GM12878 (cell line): ENCODE measurements at regions not wholly inside any gene's neighbourhood (a gene's known extent, or its start where the extent isn't known, plus 50 kb on each side); places are given as distances from the start of the nearest gene placed in this dataset.

ENCODE experiments used
- ATAC-seq: fragments of 200-7000 bp; cut with Tn5 transposase; 3 replicates; pipeline ENCODE4 v1.9.1; 2020; ENCODE audit warnings: mild to moderate bottlenecking, moderate library complexity
- BruUV-seq: library from RNA; stranded (reverse); fragments of 400-500 nt; replicated peaks from 2 replicates; lab custom pipeline; 2021; lab: Mats Ljungman, UMichigan
- CTCF ChIA-PET: fragments of 300-600 bp; sonication (Branson Sonifier 250); formaldehyde crosslinking; extraction: SDS; loops from one replicate; lab custom pipeline; 2021; ENCODE audit warnings: inconsistent platforms; lab: Yijun Ruan, JAX
- POLR2A ChIA-PET: fragments of 350-600 bp; formaldehyde crosslinking; extraction: SDS; loops from one replicate; lab custom pipeline; 2021; ENCODE audit warnings: inconsistent platforms; lab: Charles Lee
- RAD21 ChIA-PET: fragments of 300-600 bp; sonication (Branson Sonifier 250); formaldehyde crosslinking; loops from one replicate; lab custom pipeline; 2023; ENCODE audit warnings: antibody characterized with exemption; ENCODE audit not compliant: unreplicated experiment; lab: Charles Lee
- SMC1A ChIA-PET: fragments of 300-600 bp; sonication (Branson Sonifier 250); formaldehyde crosslinking; loops from one replicate; lab custom pipeline; 2023; ENCODE audit not compliant: unreplicated experiment, uncharacterized antibody; lab: Charles Lee
- DNase-seq: peaks from one replicate; pipeline ENCODE4 v3.0.0-alpha.2; 2011; ENCODE audit warnings: low read depth, low spot score
- FAIRE-seq: peaks from 3 replicates; lab custom pipeline; 2011; peaks lifted over from hg19 to GRCh38; lab: Jason Lieb, UNC
- H2AFZ ChIP-seq: 2 replicates; pipeline ENCODE4 v1.6.0; 2011; ENCODE audit warnings: low read depth, low read length, control low read depth; ENCODE audit not compliant: control insufficient read depth
- H3K27ac ChIP-seq: 2 replicates; pipeline ENCODE4 v1.5.1; 2011; ENCODE audit warnings: control low read depth; ENCODE audit not compliant: control insufficient read depth, insufficient read depth
- H3K27me3 ChIP-seq, 2 experiments: replicated peaks in 1 of 2; 2 replicates each; pipeline versions ENCODE4 v1.6.0 to v1.6.1; 2011; ENCODE audit warnings: low read length in 1 of 2; ENCODE audit not compliant: control insufficient read depth in 2 of 2, insufficient read depth in 2 of 2
- H3K36me3 ChIP-seq, 2 experiments: 2 replicates each; pipeline ENCODE4 v1.5.1; 2011; ENCODE audit warnings: low read length in 1 of 2; ENCODE audit not compliant: control insufficient read depth in 2 of 2, insufficient read depth in 2 of 2
- H3K4me1 ChIP-seq: 2 replicates; pipeline ENCODE4 v1.6.1; 2011; ENCODE audit warnings: mild to moderate bottlenecking, low read length, moderate library complexity, mixed read lengths; ENCODE audit not compliant: control insufficient read depth, insufficient read depth
- H3K4me2 ChIP-seq: 2 replicates; pipeline ENCODE4 v1.6.0; 2011; ENCODE audit warnings: control low read depth; ENCODE audit not compliant: control insufficient read depth, insufficient read depth
- H3K4me3 ChIP-seq: fragments of 200-600 bp; sonication (generic); 2 replicates; pipeline ENCODE4 v1.5.1; 2016
- H3K79me2 ChIP-seq: 2 replicates; pipeline ENCODE4 v1.6.0; 2011; ENCODE audit warnings: low read length; ENCODE audit not compliant: control insufficient read depth, insufficient read depth
- H3K9ac ChIP-seq: 2 replicates; pipeline ENCODE4 v1.8.0; 2011; ENCODE audit warnings: low read length, control low read depth, mixed read lengths; ENCODE audit not compliant: control insufficient read depth, insufficient read depth
- H3K9me3 ChIP-seq: replicated peaks from 3 replicates; pipeline ENCODE4 v1.5.1; 2011; ENCODE audit warnings: mild to moderate bottlenecking, low read length; ENCODE audit not compliant: control insufficient read depth, insufficient read depth
- H4K20me1 ChIP-seq: 2 replicates; pipeline ENCODE4 v1.6.0; 2011; ENCODE audit not compliant: control insufficient read depth, insufficient read depth
- MTA3 ChIP-seq: IDR thresholded peaks from 2 replicates; pipeline ENCODE4 v1.6.1; 2012; ENCODE audit warnings: low read length, inconsistent platforms, borderline replicate concordance
- PRDM15 ChIP-seq: fragments of 450-650 bp; formaldehyde crosslinking; IDR thresholded peaks from 2 replicates; pipeline ENCODE4 v1.4.0; 2020; ENCODE audit warnings: mild to moderate bottlenecking, moderate library complexity
- RFX5 ChIP-seq: IDR thresholded peaks from 2 replicates; pipeline ENCODE4 v1.6.1; 2011; ENCODE audit warnings: low read depth, low read length, improper control_type of control experiment
- SP1 ChIP-seq: IDR thresholded peaks from one replicate; pipeline ENCODE4 v1.6.1; 2011; ENCODE audit warnings: low read depth, low read length
- ZBED1 ChIP-seq: IDR thresholded peaks from 2 replicates; pipeline ENCODE4 v1.6.1; 2016; ENCODE audit warnings: borderline replicate concordance
- WGBS: methylation state at CpG from one replicate; pipeline ENCODE4 v1.1.6; 2016; ENCODE audit warnings: low lambda C conversion rate; ENCODE audit not compliant: insufficient replicate concordance, insufficient coverage; ENCODE audit errors: missing lambda C conversion rate; 5-methylcytosine and 5-hydroxymethylcytosine counted together
- in situ Hi-C: fragments of 300-500 bp; cut with MboI; formaldehyde crosslinking; loops from 9 replicates; pipeline ENCODE4 v1.14.3; 2018; ENCODE audit warnings: mixed read lengths
- intact Hi-C: fragments of 100-400 bp; cut with micrococcal nuclease; formaldehyde crosslinking; loops from one replicate; pipeline ENCODE4 v1.14.2; 2022; ENCODE audit not compliant: unreplicated experiment

GRCh38 chr14:101022916-101023435 is 119.5 kb upstream of the RTL1 start:
- Histone ChIP-seq H3K27ac (no peak overlapping the region), H2AFZ (no peak overlapping the region), H4K20me1 (no peaks in the 10 kb centered on the region), H3K9me3 (no peaks in the 10 kb centered on the region; the same call in 2 of the 3 replicates), H3K4me3 (no peak overlapping the region), H3K79me2 (no peaks in the 10 kb centered on the region)
- ATAC-seq (no peak), FAIRE-seq (no peak)
- ChIA-PET RAD21 (no interaction called here), SMC1A (no interaction called here), CTCF (no interaction called here)
- intact Hi-C loops, result no loop called here
- BruUV-seq, result no TSS peak
- WGBS, result 57% methylated on average over 15 of the region's 15 CpGs
- TF ChIP-seq ZBED1 (no peak), SP1 (no peak), MTA3 (no peak), RFX5 (no peak), PRDM15 (CRISPR knock-in tag) (no peak)
- TF ChIP-seq, all 136 proteins: peak for 0
- no peak for DNase-seq
- no peak overlapping the region for H3K4me2 ChIP-seq
- POLR2A ChIA-PET, result no interaction called here
- no peaks in the 10 kb centered on the region for H3K4me1 ChIP-seq
- no peaks in the 10 kb centered on the region for H3K27me3 ChIP-seq
- in situ Hi-C loops, result no loop called here
- H3K9ac ChIP-seq, result no peak overlapping the region
- no peaks in the 10 kb centered on the region for H3K36me3 ChIP-seq
